ENCODE measurements at regions not wholly inside any gene's neighbourhood (a gene's known extent, or its start where the extent isn't known, plus 50 kb on each side); places are given as distances from the start of the nearest gene placed in this dataset.
A peak's percentile ranks its signal among the peaks of the same experiment; 100 is the strongest.

- DNase-seq (ENCODE audit: low spot score) (no peak), FAIRE-seq (no peak)
Observed at GRCh38 chr3:159913712-159914414, 74.8 kb upstream of the IL12A start.

GRCh38 chr3:159914426-159914825 is 74.2 kb upstream of the IL12A start:
- no peak for DNase-seq (ENCODE audit: low spot score)
- FAIRE-seq = no peak

- FAIRE-seq (no peak), DNase-seq (ENCODE audit: low spot score) (no peak)
Observed at GRCh38 chr3:159916052-159916451, 72.6 kb upstream of the IL12A start.

GRCh38 chr3:159917141-159917540 is 71.5 kb upstream of the IL12A start:
- FAIRE-seq (no peak), DNase-seq (ENCODE audit: low spot score) (no peak)

- no peak for FAIRE-seq
Observed at GRCh38 chr3:159919873-159920272, 68.8 kb upstream of the IL12A start.

DNA sequence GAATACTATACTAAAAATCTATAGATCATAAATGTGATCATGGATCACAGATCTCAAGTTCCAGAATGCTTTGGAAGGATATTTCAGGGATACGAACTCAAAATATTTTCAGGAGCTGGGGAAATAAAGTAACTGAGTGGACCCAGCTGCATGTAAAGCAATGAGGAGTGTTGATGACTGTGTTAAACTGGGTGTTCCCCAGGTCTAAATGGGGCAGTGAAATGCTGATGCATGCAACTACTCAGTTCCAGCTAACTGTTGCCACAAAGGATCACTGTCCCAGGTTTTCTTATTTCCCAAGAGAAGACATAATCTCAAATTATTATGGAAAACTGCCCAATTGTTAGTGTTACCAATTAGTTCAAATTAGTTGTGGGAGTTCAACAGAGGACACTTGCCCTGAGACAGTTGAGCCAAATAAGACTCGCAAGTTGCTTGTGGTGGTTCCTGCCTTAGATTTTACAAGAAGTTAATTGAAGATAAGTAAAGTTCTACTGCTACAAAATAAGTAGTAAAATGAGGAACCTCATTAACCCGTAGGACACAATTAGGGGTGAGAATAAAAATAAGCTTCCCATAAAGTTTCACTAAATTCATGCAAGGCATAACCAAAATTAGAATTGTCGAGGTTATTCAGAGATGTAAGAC is 66.3 kb upstream of the IL12A start:
- no peak for DNase-seq (ENCODE audit: low spot score)
- no peak for FAIRE-seq

More at GRCh38 chr3:159919873-159920272, 68.8 kb upstream of the IL12A start:
- DNase-seq (ENCODE audit: low spot score) = no peak

DNA sequence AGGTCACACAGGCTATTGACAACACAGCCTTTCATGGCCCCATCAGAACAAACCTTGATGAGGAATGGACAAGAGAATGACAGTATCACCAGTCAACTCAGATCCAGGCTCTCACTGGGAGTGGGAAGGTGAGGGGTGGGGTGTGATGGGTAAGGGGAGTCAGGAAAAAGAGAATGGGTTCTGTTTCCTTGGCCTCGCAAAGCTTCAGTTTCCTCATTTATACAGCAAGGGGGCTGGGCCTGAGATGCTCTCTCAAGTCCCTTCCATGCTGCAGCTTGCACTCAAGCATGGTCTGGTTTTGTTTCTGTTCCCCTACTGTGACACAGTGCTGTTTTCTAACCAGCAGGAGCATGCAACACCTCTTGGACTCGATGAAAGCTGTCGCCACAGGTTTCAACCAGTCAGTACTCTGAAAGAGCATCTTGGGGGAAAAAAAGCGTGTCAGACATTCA is 65.7 kb upstream of the IL12A start:
- no peak for FAIRE-seq
- DNase-seq (ENCODE audit: low spot score) = no peak

DNA sequence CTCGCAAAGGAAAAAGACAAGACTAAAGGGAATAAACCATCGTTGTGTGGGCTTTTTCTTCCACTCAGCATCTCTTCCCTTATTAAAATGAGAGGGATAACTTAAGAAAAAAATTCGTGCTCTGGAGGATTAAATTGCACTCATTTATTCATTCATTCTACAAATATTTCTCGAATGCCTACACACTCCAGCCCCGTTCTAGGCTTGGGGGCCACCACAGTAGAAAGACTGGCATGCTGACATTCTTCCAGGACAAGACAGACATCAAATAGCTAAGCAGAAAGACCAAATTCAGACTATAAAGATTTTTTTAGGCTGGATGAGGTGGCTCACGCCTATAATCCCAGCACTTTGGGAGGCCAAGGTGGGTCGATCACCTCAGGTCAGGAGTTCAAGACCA is 65.3 kb upstream of the IL12A start:
- DNase-seq (ENCODE audit: low spot score) (no peak), FAIRE-seq (no peak)

DNA sequence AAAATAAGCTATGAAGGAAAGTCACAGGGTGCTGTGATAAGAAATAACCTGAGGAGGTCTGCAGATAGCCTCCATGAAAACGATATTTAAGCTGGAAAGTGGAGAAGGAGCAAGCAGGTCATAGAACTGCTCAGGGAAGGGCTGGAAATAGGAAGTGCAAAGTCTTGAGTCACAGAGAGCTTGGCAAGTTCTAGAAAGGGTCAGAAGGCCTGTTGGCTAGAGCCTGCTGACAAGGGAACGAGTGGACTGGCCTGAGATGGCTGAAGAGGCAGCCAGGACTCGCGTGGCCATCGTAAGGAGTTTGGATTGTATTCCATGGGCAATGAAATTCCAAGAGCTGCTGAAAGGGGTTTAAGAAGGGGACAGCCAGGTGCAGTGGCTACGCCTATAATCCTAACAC is 64.7 kb upstream of the IL12A start:
- no peak for FAIRE-seq
- no peak for DNase-seq (ENCODE audit: low spot score)

DNA sequence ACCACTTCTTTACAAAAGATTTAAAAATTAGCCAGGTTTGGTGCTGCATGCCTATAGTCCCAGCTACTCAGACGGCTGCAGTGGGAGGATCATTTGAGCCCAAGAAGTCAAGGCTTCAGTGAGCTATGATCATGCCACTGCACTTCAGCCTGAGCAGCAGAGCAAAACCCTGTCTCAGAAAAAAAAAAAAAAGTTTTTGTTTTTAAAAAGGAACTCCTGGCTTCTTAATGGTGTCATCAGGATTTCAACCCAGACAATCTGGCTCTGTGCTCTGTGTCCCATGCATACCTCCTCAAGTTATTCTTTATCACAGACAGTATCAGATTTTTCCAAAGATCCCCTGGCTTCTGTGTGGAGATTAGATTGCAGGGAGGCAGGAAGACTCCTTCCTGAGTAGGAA is 64.2 kb upstream of the IL12A start:
- DNase-seq (ENCODE audit: low spot score) (no peak), FAIRE-seq (no peak)

- DNase-seq (ENCODE audit: low spot score) (no peak), FAIRE-seq (no peak)
Observed at GRCh38 chr3:159925248-159925647, 63.4 kb upstream of the IL12A start.

GRCh38 chr3:159926573-159926972 is 62.1 kb upstream of the IL12A start:
- DNase-seq (ENCODE audit: low spot score) = no peak
- FAIRE-seq = no peak

DNA sequence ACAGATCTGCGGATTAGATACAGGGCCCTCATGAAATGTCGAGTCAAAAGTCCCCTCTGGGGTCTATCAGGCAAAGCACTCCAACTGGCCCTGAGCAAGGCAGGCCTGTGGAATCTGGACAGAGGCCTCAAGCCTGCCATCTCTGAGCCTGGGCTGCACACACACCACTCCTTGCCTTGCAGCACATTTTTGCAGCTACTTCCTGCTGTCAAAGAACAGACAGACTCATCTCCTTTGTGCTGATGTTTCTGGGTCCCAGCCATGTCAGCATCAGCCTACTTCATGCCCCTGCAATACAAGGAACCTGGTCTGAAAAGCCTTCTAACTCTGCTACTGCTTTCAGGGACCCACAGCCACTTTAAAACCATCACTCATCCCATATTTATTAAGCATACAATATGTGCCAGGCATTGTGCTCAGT is 60.6 kb upstream of the IL12A start:
- no peak for FAIRE-seq
- DNase-seq (ENCODE audit: low spot score) = peak; percentile 19

DNA sequence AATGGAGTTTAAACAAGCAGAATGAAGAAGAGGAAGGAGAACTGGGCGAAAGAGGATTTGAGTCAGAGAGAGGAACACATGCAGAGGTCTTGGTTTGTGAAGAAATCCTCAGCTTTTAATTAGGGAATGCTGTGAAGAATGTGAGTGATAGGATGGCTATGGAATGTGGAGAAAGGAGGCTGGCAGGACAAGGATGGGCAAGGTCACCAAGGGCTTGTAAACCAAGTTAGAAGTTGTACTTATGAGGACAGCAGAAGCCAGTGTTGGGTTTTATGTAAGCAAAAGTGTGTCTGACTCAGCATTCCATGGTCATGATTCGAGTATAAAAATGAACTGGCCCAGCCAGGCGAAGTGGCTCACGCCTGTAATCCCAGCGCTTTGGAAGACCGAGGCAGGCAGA is 60.0 kb upstream of the IL12A start:
- FAIRE-seq = no peak
- DNase-seq (ENCODE audit: low spot score) = peak; percentile 84

DNA sequence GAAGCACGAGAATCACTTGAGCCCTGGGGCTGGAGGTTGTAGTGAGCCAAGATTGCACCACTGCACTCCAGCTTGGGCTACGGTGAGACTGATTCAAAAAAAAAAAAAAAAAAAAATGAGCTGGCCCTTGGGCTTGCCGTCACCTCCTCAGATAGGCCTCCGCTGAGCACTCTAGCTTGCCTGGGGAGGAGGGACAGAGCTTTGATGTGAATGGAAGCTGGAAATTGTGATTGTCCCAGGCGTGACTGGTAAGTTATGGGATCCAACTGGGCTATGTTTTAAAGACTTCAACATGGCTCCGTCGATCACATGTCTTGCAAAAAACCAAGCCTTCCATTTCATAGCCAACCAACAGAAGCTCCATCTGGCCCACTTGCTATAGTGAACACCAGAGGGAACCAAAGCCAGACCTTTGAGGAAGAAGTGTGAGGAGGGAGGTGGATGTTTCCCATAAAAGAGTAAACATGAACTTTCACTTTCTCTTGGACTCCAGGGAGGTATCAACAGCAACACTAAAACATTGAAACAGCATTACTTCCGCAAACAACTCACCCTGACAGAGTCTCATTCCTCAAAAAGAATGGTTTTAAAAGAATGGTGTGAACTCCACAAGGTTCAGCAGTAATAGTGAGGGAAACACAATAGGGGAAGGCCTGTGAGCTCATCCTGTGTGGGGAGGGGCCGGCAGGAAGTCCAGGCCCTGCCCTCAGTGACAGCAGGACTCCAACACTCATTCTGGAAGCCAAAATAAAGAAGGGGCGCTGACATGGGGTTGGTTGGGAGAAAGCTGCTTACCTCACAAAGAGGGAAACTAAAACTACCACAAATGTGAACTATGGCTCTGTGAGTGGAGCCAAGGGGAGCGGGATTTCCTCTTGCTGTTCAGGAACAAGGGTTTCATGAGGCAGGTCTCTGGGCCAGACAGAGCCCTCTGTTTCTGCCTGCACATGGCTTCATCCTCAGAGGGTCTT is 59.2 kb upstream of the IL12A start:
- FAIRE-seq = no peak
- DNase-seq (ENCODE audit: low spot score) = peak; percentile 41

DNA sequence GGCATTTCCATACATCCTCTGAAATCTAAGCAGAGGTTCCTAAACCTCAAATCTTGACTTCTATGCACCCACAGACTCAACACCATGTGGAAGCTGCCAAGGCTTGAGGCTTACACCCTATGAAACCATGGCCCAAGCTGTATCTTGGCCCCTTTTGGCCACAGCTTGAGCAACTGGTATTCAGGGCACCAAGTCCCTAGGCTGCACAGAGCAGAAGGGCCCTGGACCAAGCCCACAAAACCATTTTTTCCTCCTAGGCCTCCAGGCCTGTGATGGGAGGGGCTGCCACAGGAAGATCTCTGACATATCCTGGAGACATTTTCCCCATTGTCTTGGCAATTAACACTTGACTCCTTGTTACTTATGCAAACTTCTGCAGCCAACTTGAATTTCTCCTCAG is 54.4 kb upstream of the IL12A start:
- DNase-seq (ENCODE audit: low spot score) (no peak), FAIRE-seq (no peak)

- FAIRE-seq = no peak
- no peak for DNase-seq (ENCODE audit: low spot score)
Observed at GRCh38 chr3:159936541-159936940, 52.1 kb upstream of the IL12A start.

- no peak for DNase-seq (ENCODE audit: low spot score)
- no peak for FAIRE-seq
Observed at GRCh38 chr3:159937561-159938166, 51.0 kb upstream of the IL12A start.

- no peak for FAIRE-seq
- DNase-seq (ENCODE audit: low spot score) = no peak
Observed at GRCh38 chr3:159938714-159939113, 49.9 kb upstream of the IL12A start.
